Stomach (tissue), 8 donors: ENCODE measurements at regions not wholly inside any gene's neighbourhood (a gene's known extent, or its start where the extent isn't known, plus 50 kb on each side); places are given as distances from the start of the nearest gene placed in this dataset.

Source experiments
- DNase-seq, 2 donors: peaks; one replicate each; pipeline versions ENCODE4 v3.0.0 to v3.0.0-alpha.2; 2013 to 2019
- H3K27ac ChIP-seq, 5 donors: fragments of 200-600 bp in 4 of 5; sonication (generic) in 4 of 5; one replicate each; pipeline ENCODE4 v1.5.1; 2013 to 2019; ENCODE audit warnings: mild to moderate bottlenecking in 1 of 5, moderate library complexity in 1 of 5
- H3K27me3 ChIP-seq, 3 donors: fragments of 200-600 bp; sonication (generic); one replicate each; pipeline ENCODE4 v1.5.1; 2017 to 2019; ENCODE audit warnings: mixed run types in 1 of 3
- H3K36me3 ChIP-seq, 4 donors: fragments of 200-600 bp; sonication (generic); 1 replicate in 3 of 4; 2 replicates in 1 of 4; pipeline ENCODE4 v1.5.1; 2016 to 2019
- H3K4me1 ChIP-seq, 4 donors: fragments of 200-600 bp; sonication (generic); one replicate each; pipeline ENCODE4 v1.5.1; 2016 to 2019
- H3K4me3 ChIP-seq, 4 donors: fragments of 200-600 bp; sonication (generic) in 3 of 4; one replicate each; pipeline ENCODE4 v1.5.1; 2016 to 2019; ENCODE audit warnings: mild to moderate bottlenecking in 1 of 4
- H3K9me3 ChIP-seq, 4 donors: fragments of 200-600 bp; sonication (generic); one replicate each; pipeline ENCODE4 v1.5.1; 2016 to 2019
- EP300 ChIP-seq: sonication (generic); formaldehyde crosslinking; IDR thresholded peaks from one replicate; pipeline ENCODE4 v1.6.1; 2017; ENCODE audit warnings: antibody characterized with exemption
- POLR2A ChIP-seq, 4 donors: fragments of 450-650 bp; IDR thresholded peaks; one replicate each; pipeline ENCODE4 v1.6.1; 2016; ENCODE audit warnings: antibody characterized with exemption in 4 of 4, control low read depth in 2 of 4, mild to moderate bottlenecking in 1 of 4, moderate library complexity in 1 of 4
- POLR2AphosphoS5 ChIP-seq, 3 donors: sonication (generic); formaldehyde crosslinking; IDR thresholded peaks; one replicate each; pipeline ENCODE4 v1.6.1; 2016; ENCODE audit warnings: antibody characterized with exemption in 3 of 3
- WGBS, 5 donors: extraction: QIAGEN DNeasy Blood & Tissue Kit in 3 of 5; methylation state at CpG; one replicate each; pipeline versions ENCODE4 v1.1.5 to v1.1.7; 2013 to 2018; 5-methylcytosine and 5-hydroxymethylcytosine counted together
- intact Hi-C: fragments of 100-400 bp; cut with DNase I; formaldehyde crosslinking; loops from one replicate; pipeline ENCODE4 v1.15.1; 2023; ENCODE audit warnings: low total_unique reads
- TF ChIP-seq, protein P1 (sequence below), 7 experiments: fragments of 450-650 bp in 4 of 7; fragments of 200-600 bp in 3 of 7; sonication (generic) in 3 of 7; IDR thresholded peaks; one replicate each; pipeline ENCODE4 v1.5.1; 2016 to 2019; ENCODE audit warnings: antibody characterized with exemption in 7 of 7, control low read depth in 2 of 7, mild to moderate bottlenecking in 1 of 7
- donor health status: healthy with polysubstance abuse.
- donor health status: Bipolar disorder and iron deficiency.
- donor health status: healthy.

DNA sequence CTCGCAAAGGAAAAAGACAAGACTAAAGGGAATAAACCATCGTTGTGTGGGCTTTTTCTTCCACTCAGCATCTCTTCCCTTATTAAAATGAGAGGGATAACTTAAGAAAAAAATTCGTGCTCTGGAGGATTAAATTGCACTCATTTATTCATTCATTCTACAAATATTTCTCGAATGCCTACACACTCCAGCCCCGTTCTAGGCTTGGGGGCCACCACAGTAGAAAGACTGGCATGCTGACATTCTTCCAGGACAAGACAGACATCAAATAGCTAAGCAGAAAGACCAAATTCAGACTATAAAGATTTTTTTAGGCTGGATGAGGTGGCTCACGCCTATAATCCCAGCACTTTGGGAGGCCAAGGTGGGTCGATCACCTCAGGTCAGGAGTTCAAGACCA lies 65.3 kb upstream of the IL12A start:
- Histone ChIP-seq H3K27ac (no peak overlapping the region), H3K9me3 (no peaks in the 10 kb centered on the region), H3K27me3 (no peaks in the 10 kb centered on the region), H3K36me3 (no peaks in the 10 kb centered on the region), H3K4me1 (no peaks in the 10 kb centered on the region), H3K4me3 (no peak overlapping the region)
- TF ChIP-seq POLR2A (IDR thresholded peaks at IDR 0.05) (no peak), POLR2AphosphoS5 (IDR thresholded peaks at IDR 0.05) (no peak), EP300 (no peak)
- TF ChIP-seq, protein P1, sequence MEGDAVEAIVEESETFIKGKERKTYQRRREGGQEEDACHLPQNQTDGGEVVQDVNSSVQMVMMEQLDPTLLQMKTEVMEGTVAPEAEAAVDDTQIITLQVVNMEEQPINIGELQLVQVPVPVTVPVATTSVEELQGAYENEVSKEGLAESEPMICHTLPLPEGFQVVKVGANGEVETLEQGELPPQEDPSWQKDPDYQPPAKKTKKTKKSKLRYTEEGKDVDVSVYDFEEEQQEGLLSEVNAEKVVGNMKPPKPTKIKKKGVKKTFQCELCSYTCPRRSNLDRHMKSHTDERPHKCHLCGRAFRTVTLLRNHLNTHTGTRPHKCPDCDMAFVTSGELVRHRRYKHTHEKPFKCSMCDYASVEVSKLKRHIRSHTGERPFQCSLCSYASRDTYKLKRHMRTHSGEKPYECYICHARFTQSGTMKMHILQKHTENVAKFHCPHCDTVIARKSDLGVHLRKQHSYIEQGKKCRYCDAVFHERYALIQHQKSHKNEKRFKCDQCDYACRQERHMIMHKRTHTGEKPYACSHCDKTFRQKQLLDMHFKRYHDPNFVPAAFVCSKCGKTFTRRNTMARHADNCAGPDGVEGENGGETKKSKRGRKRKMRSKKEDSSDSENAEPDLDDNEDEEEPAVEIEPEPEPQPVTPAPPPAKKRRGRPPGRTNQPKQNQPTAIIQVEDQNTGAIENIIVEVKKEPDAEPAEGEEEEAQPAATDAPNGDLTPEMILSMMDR (IDR thresholded peaks at IDR 0.05), result no peak
- DNase-seq, result no peak
- 78 to 87% (median 81%) methylated on average over 7 of the region's 7 CpGs for WGBS, 5 donors
- intact Hi-C loops, result no loop called here

DNA sequence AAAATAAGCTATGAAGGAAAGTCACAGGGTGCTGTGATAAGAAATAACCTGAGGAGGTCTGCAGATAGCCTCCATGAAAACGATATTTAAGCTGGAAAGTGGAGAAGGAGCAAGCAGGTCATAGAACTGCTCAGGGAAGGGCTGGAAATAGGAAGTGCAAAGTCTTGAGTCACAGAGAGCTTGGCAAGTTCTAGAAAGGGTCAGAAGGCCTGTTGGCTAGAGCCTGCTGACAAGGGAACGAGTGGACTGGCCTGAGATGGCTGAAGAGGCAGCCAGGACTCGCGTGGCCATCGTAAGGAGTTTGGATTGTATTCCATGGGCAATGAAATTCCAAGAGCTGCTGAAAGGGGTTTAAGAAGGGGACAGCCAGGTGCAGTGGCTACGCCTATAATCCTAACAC lies 64.7 kb upstream of the IL12A start:
- no peaks in the 10 kb centered on the region for H3K9me3 ChIP-seq
- no peaks in the 10 kb centered on the region for H3K27me3 ChIP-seq
- peaks cover 0 to under 1% (median 0%) of the 10 kb centered on the region in 4 donors for H3K4me1 ChIP-seq
- intact Hi-C loops, result no loop called here
- TF ChIP-seq, protein P1 (IDR thresholded peaks at IDR 0.05), result no peak
- no peak for TF ChIP-seq POLR2AphosphoS5 (IDR thresholded peaks at IDR 0.05)
- no peak for TF ChIP-seq EP300
- TF ChIP-seq POLR2A (IDR thresholded peaks at IDR 0.05), result no peak
- H3K36me3 ChIP-seq, result no peaks in the 10 kb centered on the region
- DNase-seq, result no peak
- H3K4me3 ChIP-seq, result no peak overlapping the region
- WGBS, 5 donors, result 72 to 87% (median 82%) methylated on average over 6 of the region's 6 CpGs
- H3K27ac ChIP-seq, result no peak overlapping the region

DNA sequence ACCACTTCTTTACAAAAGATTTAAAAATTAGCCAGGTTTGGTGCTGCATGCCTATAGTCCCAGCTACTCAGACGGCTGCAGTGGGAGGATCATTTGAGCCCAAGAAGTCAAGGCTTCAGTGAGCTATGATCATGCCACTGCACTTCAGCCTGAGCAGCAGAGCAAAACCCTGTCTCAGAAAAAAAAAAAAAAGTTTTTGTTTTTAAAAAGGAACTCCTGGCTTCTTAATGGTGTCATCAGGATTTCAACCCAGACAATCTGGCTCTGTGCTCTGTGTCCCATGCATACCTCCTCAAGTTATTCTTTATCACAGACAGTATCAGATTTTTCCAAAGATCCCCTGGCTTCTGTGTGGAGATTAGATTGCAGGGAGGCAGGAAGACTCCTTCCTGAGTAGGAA lies 64.2 kb upstream of the IL12A start:
- Histone ChIP-seq H3K27me3 (no peaks in the 10 kb centered on the region), H3K36me3 (no peaks in the 10 kb centered on the region), H3K4me1 (peaks cover 0 to 5% (median 0%) of the 10 kb centered on the region in 4 donors), H3K27ac (no peak overlapping the region), H3K9me3 (no peaks in the 10 kb centered on the region), H3K4me3 (no peak overlapping the region)
- intact Hi-C loops, result no loop called here
- TF ChIP-seq POLR2AphosphoS5 (IDR thresholded peaks at IDR 0.05), result no peak
- no peak for TF ChIP-seq POLR2A (IDR thresholded peaks at IDR 0.05)
- no peak for TF ChIP-seq EP300
- TF ChIP-seq, protein P1 (IDR thresholded peaks at IDR 0.05), result no peak
- no peak for DNase-seq
- WGBS, 5 donors, result 73 to 96% (median 92%) methylated on average over 1 of the region's 1 CpG

DNA sequence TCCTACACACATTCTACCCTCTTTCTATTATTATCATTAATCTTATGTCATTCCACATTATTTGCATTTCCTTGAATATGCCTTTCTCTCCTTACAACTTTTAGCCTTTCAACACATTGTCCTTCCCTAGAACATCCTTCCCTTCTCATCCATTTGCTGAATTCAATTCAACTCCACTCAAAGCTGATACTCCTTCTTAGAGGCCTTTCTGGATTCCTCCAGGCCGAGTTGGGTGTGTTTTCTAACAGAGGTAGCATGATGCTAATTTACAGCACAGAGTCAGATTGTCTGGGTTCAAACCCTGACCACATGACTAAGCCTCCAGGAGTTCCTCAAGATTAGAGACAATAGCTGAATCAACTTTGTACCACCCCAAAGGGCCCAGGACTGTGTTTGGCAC lies 63.4 kb upstream of the IL12A start:
- Histone ChIP-seq H3K4me1 (peaks cover 0 to 8% (median 0%) of the 10 kb centered on the region in 4 donors), H3K27me3 (no peaks in the 10 kb centered on the region), H3K9me3 (no peaks in the 10 kb centered on the region), H3K4me3 (no peak overlapping the region), H3K27ac (no peak overlapping the region), H3K36me3 (no peaks in the 10 kb centered on the region)
- intact Hi-C loops, result no loop called here
- TF ChIP-seq, protein P1 (IDR thresholded peaks at IDR 0.05), result no peak
- no peak for TF ChIP-seq EP300
- no peak for TF ChIP-seq POLR2AphosphoS5 (IDR thresholded peaks at IDR 0.05)
- no peak for TF ChIP-seq POLR2A (IDR thresholded peaks at IDR 0.05)
- WGBS, 5 donors, result 69 to 93% (median 86%) methylated on average over 1 of the region's 1 CpG
- DNase-seq, result no peak
